ENCODE measurements at regions not wholly inside any gene's neighbourhood (a gene's known extent, or its start where the extent isn't known, plus 50 kb on each side); places are given as distances from the start of the nearest gene placed in this dataset.
A peak's percentile ranks its signal among the peaks of the same experiment; 100 is the strongest.

GRCh38 chr16:9297437-9298113 lies 206.1 kb downstream of the HAPSTR1 start:
- TF ChIP-seq CTCF (IDR thresholded peaks at IDR 0.05; ENCODE audit: low read length): peak; percentile 71
- TF ChIP-seq EZH2 (IDR thresholded peaks at IDR 0.05; ENCODE audit: borderline replicate concordance, low read length): no peak
- H3K27ac ChIP-seq (ENCODE audit: low read depth, low read length, poor library complexity, severe bottlenecking): no peak overlapping the region
- no peak overlapping the region for H2AFZ ChIP-seq (ENCODE audit: low read length)

DNA sequence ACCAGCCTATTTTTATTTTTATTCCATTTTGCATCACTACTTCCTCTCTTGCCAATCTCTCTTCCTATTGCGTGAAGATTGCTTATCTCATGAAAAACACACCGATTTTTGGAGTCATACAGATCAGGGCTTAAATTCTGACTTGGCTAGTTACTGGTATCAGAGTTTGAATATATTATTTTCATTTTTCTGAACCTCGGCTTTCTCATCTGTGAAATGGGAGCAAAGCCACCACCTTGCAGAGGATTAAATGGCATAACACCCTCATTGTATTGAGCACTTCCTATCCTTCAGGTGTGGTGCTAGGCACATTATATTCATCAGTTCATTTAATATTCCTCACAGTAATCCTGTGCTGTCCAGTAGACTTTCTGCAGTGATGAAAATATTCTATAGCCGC lies 208.8 kb downstream of the HAPSTR1 start:
- H3K9me2 ChIP-seq (ENCODE audit: low read depth, low read length): no peaks in the 10 kb centered on the region
- no peak overlapping the region for H2AFZ ChIP-seq (ENCODE audit: low read length)
- H3K4me2 ChIP-seq (ENCODE audit: low read length): no peak overlapping the region
- no peaks in the 10 kb centered on the region for H3K4me1 ChIP-seq (ENCODE audit: insufficient read depth, low read length, severe bottlenecking)
- TF ChIP-seq EZH2 (IDR thresholded peaks at IDR 0.05; ENCODE audit: borderline replicate concordance, low read length): no peak
- TF ChIP-seq CTCF (IDR thresholded peaks at IDR 0.05; ENCODE audit: low read length): no peak
- H3K79me2 ChIP-seq (ENCODE audit: insufficient read depth, low read length): no peaks in the 10 kb centered on the region
- no peaks in the 10 kb centered on the region for H3K27me3 ChIP-seq (ENCODE audit: insufficient read depth, low read length)
- no peak overlapping the region for H3K27ac ChIP-seq (ENCODE audit: low read depth, low read length, poor library complexity, severe bottlenecking)
- no peaks in the 10 kb centered on the region for H3F3A ChIP-seq (ENCODE audit: insufficient read depth, low read length)
- no peaks in the 10 kb centered on the region for H4K20me1 ChIP-seq (ENCODE audit: insufficient read depth, low read length)
- H3K4me3 ChIP-seq (ENCODE audit: low read depth, low read length, poor library complexity, severe bottlenecking): no peak overlapping the region
- no peak overlapping the region for H3K9ac ChIP-seq (ENCODE audit: low read length)
- H3K36me3 ChIP-seq (ENCODE audit: insufficient read depth, low read length): no peaks in the 10 kb centered on the region
- no peaks in the 10 kb centered on the region for H3K9me3 ChIP-seq (ENCODE audit: low read length)

More at GRCh38 chr16:9297437-9298113, 206.1 kb downstream of the HAPSTR1 start:
- no peaks in the 10 kb centered on the region for H3K9me3 ChIP-seq (ENCODE audit: low read length)
- H3K4me1 ChIP-seq (ENCODE audit: insufficient read depth, low read length, severe bottlenecking): no peaks in the 10 kb centered on the region
- H3K79me2 ChIP-seq (ENCODE audit: insufficient read depth, low read length): no peaks in the 10 kb centered on the region
- H3K4me2 ChIP-seq (ENCODE audit: low read length): no peak overlapping the region
- H3K36me3 ChIP-seq (ENCODE audit: insufficient read depth, low read length): no peaks in the 10 kb centered on the region
- H3K9ac ChIP-seq (ENCODE audit: low read length): no peak overlapping the region
- H4K20me1 ChIP-seq (ENCODE audit: insufficient read depth, low read length): no peaks in the 10 kb centered on the region
- H3F3A ChIP-seq (ENCODE audit: insufficient read depth, low read length): no peaks in the 10 kb centered on the region
- no peaks in the 10 kb centered on the region for H3K27me3 ChIP-seq (ENCODE audit: insufficient read depth, low read length)
- no peak overlapping the region for H3K4me3 ChIP-seq (ENCODE audit: low read depth, low read length, poor library complexity, severe bottlenecking)
- no peaks in the 10 kb centered on the region for H3K9me2 ChIP-seq (ENCODE audit: low read depth, low read length)

DNA sequence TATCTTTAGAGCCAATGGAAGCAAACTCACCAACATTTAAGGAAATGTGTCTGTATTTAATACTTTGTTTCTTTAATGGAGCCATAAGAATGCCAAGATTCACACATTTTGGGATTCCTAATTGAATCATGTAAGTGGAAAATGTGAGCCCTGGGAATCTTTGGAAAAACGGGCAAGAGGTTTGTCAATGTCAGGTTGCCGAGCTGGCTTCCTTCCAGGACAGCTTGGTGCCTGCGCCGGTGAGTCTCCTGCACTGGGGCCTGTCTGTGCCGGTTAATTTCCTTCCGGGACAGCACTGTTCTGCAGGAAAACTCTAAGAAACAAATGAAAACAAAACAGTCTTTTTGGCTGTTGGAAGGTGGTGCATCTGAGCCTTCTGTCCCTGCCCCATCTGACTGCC lies 210.6 kb downstream of the HAPSTR1 start:
- no peaks in the 10 kb centered on the region for H3K27me3 ChIP-seq (ENCODE audit: insufficient read depth, low read length)
- H3K27ac ChIP-seq (ENCODE audit: low read depth, low read length, poor library complexity, severe bottlenecking): no peak overlapping the region
- no peak overlapping the region for H3K4me2 ChIP-seq (ENCODE audit: low read length)
- H2AFZ ChIP-seq (ENCODE audit: low read length): no peak overlapping the region
- no peaks in the 10 kb centered on the region for H3K36me3 ChIP-seq (ENCODE audit: insufficient read depth, low read length)
- H3K9ac ChIP-seq (ENCODE audit: low read length): no peak overlapping the region
- H3K79me2 ChIP-seq (ENCODE audit: insufficient read depth, low read length): no peaks in the 10 kb centered on the region
- H3F3A ChIP-seq (ENCODE audit: insufficient read depth, low read length): no peaks in the 10 kb centered on the region
- TF ChIP-seq EZH2 (IDR thresholded peaks at IDR 0.05; ENCODE audit: borderline replicate concordance, low read length): no peak
- TF ChIP-seq CTCF (IDR thresholded peaks at IDR 0.05; ENCODE audit: low read length): no peak
- H4K20me1 ChIP-seq (ENCODE audit: insufficient read depth, low read length): no peaks in the 10 kb centered on the region
- H3K9me2 ChIP-seq (ENCODE audit: low read depth, low read length): no peaks in the 10 kb centered on the region
- no peaks in the 10 kb centered on the region for H3K9me3 ChIP-seq (ENCODE audit: low read length)
- no peak overlapping the region for H3K4me3 ChIP-seq (ENCODE audit: low read depth, low read length, poor library complexity, severe bottlenecking)
- no peaks in the 10 kb centered on the region for H3K4me1 ChIP-seq (ENCODE audit: insufficient read depth, low read length, severe bottlenecking)

All from OCI-LY1 (cell line).